ENCODE measurements at regions not wholly inside any gene's neighbourhood (a gene's known extent, or its start where the extent isn't known, plus 50 kb on each side); places are given as distances from the start of the nearest gene placed in this dataset.
"Not testable (repeated sequence)": the region's sequence is repeated elsewhere in the genome, so short reads cannot be mapped to it uniquely, and the experiment has no call there.

- Histone ChIP-seq H3K27me3 (no peaks in the 10 kb centered on the region), H3K27ac (no peak overlapping the region), H3K4me3 (ENCODE audit: low read depth in 1 of 2, low read length in 1 of 2) (no peak overlapping the region), H3K36me3 (no peaks in the 10 kb centered on the region), H3K9me3 (no peaks in the 10 kb centered on the region), H3K4me1 (ENCODE audit: control insufficient read depth in 1 of 2, insufficient read depth in 1 of 2, low read depth in 1 of 2, low read length in 1 of 2) (no peaks in the 10 kb centered on the region)
- TF ChIP-seq, protein P1, sequence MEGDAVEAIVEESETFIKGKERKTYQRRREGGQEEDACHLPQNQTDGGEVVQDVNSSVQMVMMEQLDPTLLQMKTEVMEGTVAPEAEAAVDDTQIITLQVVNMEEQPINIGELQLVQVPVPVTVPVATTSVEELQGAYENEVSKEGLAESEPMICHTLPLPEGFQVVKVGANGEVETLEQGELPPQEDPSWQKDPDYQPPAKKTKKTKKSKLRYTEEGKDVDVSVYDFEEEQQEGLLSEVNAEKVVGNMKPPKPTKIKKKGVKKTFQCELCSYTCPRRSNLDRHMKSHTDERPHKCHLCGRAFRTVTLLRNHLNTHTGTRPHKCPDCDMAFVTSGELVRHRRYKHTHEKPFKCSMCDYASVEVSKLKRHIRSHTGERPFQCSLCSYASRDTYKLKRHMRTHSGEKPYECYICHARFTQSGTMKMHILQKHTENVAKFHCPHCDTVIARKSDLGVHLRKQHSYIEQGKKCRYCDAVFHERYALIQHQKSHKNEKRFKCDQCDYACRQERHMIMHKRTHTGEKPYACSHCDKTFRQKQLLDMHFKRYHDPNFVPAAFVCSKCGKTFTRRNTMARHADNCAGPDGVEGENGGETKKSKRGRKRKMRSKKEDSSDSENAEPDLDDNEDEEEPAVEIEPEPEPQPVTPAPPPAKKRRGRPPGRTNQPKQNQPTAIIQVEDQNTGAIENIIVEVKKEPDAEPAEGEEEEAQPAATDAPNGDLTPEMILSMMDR (IDR thresholded peaks at IDR 0.05): no peak
These were observed 208.3 kb downstream of the EMP1 start for GRCh38 chr12:13404631-13405473.

DNA sequence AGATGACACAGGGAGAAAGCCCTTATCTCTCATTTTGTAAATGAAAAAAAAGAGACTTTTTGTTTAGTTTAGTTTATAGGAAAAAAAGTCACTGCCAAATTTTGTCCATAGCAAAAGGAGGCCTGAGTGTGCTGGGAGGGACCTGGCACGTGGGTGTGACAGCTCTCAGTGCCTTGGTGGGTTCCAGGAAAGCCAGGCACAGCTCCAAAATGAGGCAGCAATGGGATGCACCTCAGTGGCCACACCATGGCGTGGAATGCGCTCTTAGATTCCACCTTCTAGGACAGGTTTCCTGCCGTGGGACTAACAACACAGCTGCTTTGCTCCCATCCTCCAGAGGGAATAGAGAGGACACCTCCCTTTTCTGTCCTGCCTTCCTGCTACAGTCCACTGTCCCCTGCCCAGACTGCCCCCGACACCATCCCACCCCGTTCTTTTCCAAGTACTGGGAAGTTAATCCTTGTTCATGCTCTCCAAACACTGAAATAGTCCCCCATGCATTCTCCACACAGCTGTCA is 207.6 kb downstream of the EMP1 start:
- Histone ChIP-seq H3K36me3 (no peaks in the 10 kb centered on the region), H3K9me3 (no peaks in the 10 kb centered on the region), H3K27me3 (no peaks in the 10 kb centered on the region), H3K4me3 (ENCODE audit: low read depth in 1 of 2, low read length in 1 of 2) (no peak overlapping the region), H3K27ac (no peak overlapping the region), H3K4me1 (ENCODE audit: control insufficient read depth in 1 of 2, insufficient read depth in 1 of 2, low read depth in 1 of 2, low read length in 1 of 2) (no peaks in the 10 kb centered on the region)
- TF ChIP-seq, protein P1 (IDR thresholded peaks at IDR 0.05): no peak

DNA sequence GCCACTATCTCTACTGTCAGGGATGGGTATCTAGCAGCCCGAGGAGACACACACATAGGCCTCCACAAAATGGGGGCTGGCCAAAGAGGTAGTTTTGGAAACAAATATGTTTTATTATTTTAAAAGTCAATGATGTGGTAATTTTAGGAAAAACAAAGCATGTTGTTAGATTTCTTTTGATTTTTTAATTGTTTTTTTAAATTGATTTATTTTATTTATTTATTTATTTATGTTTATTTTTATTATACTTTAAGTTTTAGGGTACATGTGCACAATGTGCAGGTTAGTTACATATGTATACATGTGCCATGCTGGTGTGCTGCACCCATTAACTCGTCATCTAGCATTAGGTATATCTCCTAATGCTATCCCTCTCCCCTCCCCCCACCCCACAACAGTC is 194.8 kb downstream of the EMP1 start:
- not testable (repeated sequence) for H3K9me3 ChIP-seq; H3K4me1 ChIP-seq (ENCODE audit: control insufficient read depth in 1 of 2, insufficient read depth in 1 of 2, low read depth in 1 of 2, low read length in 1 of 2); H3K27ac ChIP-seq; H3K36me3 ChIP-seq; H3K4me3 ChIP-seq (ENCODE audit: low read depth in 1 of 2, low read length in 1 of 2); H3K27me3 ChIP-seq

DNA sequence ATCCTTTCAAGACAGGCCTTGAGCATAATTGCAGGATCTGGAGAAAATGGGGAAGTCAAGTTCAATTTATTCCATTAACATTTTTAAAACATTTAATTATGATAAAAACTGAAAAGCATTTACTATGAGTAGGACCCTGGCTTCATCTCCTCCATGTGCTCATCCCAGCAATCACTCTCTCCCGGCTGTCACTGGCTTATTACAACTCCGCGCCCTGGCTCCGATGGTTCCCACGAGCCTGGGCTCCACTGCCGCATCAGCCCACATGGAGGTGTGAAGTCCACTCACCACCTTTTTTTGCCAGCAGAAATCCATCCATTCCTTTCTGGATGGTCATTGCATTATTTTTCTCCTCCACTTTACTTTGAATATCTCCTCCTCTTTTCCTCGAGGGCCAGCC is 194.4 kb downstream of the EMP1 start:
- Histone ChIP-seq H3K36me3 (no peaks in the 10 kb centered on the region), H3K4me3 (ENCODE audit: low read depth in 1 of 2, low read length in 1 of 2) (no peak overlapping the region), H3K4me1 (ENCODE audit: control insufficient read depth in 1 of 2, insufficient read depth in 1 of 2, low read depth in 1 of 2, low read length in 1 of 2) (no peaks in the 10 kb centered on the region), H3K27me3 (no peaks in the 10 kb centered on the region), H3K9me3 (no peaks in the 10 kb centered on the region), H3K27ac (no peak overlapping the region)
- TF ChIP-seq, protein P1 (IDR thresholded peaks at IDR 0.05): no peak

- Histone ChIP-seq H3K4me3 (ENCODE audit: low read depth in 1 of 2, low read length in 1 of 2) (no peak overlapping the region), H3K27ac (no peak overlapping the region), H3K36me3 (no peaks in the 10 kb centered on the region), H3K4me1 (ENCODE audit: control insufficient read depth in 1 of 2, insufficient read depth in 1 of 2, low read depth in 1 of 2, low read length in 1 of 2) (no peaks in the 10 kb centered on the region), H3K9me3 (no peaks in the 10 kb centered on the region), H3K27me3 (no peaks in the 10 kb centered on the region)
- TF ChIP-seq, protein P1 (IDR thresholded peaks at IDR 0.05): no peak
These were observed 193.9 kb downstream of the EMP1 start for GRCh38 chr12:13390381-13390861.

DNA sequence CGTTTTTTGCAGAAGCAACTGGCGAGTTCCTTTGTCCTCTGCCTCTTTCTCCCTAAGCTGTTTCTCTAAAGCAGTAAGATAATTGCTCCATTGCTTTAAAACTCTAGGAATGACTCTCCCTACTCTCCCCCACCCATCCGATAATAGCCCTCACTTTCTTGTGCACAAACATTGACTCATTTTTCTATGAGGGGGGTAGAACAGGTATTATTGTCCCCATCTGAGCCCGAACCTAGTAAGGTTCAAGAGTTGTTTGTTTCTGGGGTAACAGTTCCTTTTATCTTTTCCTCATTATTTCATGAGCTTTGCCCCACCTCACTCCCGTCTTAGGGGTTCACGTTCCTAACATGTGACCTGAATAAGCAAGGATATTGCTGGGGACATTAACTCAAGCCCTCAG is 190.6 kb downstream of the EMP1 start:
- TF ChIP-seq, protein P1 (IDR thresholded peaks at IDR 0.05): no peak
- Histone ChIP-seq H3K9me3 (no peaks in the 10 kb centered on the region), H3K27me3 (no peaks in the 10 kb centered on the region), H3K36me3 (no peaks in the 10 kb centered on the region), H3K27ac (no peak overlapping the region), H3K4me1 (ENCODE audit: control insufficient read depth in 1 of 2, insufficient read depth in 1 of 2, low read depth in 1 of 2, low read length in 1 of 2) (no peaks in the 10 kb centered on the region), H3K4me3 (ENCODE audit: low read depth in 1 of 2, low read length in 1 of 2) (no peak overlapping the region)
